Putamen (tissue), 1 donor: ENCODE measurements at regions not wholly inside any gene's neighbourhood (a gene's known extent, or its start where the extent isn't known, plus 50 kb on each side); places are given as distances from the start of the nearest gene placed in this dataset.
"Not testable (repeated sequence)": the region's sequence is repeated elsewhere in the genome, so short reads cannot be mapped to it uniquely, and the experiment has no call there.

Experiments used
- DNase-seq: peaks from one replicate; pipeline ENCODE4 v3.0.0-alpha.2; 2016; ENCODE audit warnings: low spot score

GRCh38 chr12:131313635-131314034, 359.9 kb downstream of the ADGRD1 start:
- no peak for DNase-seq

DNA sequence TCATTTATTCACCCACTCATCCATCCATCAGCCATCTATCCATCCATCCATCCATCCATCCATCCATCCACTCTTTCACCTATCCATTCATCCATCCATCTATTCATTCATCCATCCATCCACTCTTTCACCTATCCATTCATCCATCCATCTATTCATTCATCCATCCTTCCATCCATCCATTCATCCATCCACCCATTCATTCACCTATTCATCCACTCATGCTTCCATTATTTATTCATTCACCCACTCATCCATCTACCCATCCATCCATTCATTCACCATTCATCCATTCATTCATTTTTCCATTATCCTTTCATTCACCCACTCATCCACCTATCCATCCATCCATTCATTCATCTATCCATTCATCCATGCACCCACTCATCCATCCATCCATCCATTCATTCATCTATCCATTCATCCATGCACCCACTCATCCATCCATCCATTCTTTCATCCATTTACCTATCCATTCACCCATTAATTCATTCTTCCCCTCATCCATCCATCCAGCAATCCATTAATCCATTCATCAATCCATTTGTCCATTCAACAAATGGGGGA, 360.9 kb downstream of the ADGRD1 start:
- DNase-seq, result no peak

DNA sequence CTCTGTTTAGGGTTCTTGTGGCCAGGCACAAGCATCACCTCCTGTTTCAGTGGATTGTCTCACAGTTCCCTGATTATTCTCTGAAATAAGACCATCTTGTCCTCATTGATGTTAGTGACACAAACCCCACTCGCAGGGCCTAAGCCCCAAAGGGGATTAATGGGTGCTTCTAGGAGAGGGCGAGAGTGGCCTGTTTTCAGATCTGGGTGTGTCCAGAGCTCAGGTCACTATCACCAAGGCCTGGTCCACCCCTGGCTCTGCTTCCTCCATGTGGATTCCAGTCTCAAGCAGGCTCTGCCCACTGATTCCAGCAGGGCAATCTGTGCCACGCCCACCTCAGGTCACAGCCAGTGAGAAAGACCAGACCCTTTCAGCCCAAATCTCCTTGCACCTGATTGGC, 361.9 kb downstream of the ADGRD1 start:
- no peak for DNase-seq

- no peak for DNase-seq
These were observed 362.7 kb downstream of the ADGRD1 start for GRCh38 chr12:131316388-131316787.

GRCh38 chr12:131318045-131318685, 364.5 kb downstream of the ADGRD1 start:
- no peak for DNase-seq

- DNase-seq, result no peak
These were observed 368.3 kb downstream of the ADGRD1 start for GRCh38 chr12:131321988-131322387.

DNA sequence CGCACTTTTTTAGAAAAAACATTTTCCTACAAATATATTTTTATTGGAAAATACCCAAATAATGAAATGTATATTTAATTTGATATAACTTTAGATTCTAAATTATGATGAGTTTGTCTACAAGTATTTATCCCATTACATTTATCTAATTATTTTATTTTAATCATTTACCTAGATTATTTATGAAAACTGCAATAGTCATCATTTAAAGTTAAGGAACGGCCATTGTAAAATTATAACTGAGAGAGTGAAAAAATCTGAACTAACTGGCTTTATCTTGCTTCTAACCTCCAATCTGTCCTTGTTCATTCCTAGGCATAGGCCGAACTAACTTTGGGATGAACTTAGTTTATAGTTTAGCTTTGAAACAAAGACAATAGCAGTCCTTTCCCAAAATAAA, 368.8 kb downstream of the ADGRD1 start:
- not testable (repeated sequence) for DNase-seq

GRCh38 chr12:131323879-131324278, 370.2 kb downstream of the ADGRD1 start:
- no peak for DNase-seq

DNA sequence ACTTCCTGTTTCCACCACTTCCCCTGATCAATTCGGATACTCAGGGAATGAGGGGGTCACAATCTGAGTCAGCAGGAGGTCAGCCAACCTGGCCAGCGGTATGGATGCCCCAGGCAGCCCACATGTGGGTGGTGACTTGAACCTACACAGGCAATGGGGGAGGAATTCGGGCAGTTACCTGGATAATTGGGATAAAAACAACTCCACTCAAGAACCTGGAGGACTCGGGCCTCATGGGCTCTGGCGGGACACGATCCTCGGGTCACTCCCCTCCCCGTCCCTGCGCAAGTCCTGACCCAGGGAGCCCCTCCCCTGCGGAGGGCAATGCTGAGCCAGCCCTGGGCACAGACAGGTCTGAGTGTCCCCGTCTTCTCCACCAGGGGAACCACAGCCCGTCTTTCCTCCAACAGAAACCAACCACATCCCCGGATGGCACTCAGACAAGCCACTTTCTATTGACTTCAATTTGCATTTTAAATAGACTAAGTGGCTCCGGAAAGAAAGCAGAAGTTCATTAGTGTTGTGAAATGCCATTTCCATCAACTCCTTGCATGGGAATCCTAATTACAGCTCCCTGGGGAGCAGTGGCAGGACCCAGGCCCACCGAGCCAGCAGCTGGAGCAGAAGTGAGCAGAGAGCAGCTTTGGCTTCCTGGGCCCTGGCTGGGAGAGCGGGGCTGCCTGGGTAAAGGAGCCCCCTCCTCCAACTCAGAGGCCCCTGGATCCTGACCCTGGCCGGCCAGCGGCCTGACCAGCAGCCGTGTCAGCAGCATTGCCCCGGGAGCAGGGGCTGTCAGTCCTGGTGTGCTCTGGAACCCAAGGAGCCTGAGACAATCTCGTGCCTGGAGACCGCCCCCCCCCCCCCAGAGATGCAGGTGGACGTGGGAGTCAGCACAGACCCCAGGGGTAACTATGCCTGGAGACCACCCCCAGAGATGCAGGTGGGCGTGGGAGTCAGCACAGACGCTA, 374.1 kb downstream of the ADGRD1 start:
- no peak for DNase-seq

- DNase-seq, result not testable (repeated sequence)
These were observed 375.4 kb downstream of the ADGRD1 start for GRCh38 chr12:131328861-131329845.

DNA sequence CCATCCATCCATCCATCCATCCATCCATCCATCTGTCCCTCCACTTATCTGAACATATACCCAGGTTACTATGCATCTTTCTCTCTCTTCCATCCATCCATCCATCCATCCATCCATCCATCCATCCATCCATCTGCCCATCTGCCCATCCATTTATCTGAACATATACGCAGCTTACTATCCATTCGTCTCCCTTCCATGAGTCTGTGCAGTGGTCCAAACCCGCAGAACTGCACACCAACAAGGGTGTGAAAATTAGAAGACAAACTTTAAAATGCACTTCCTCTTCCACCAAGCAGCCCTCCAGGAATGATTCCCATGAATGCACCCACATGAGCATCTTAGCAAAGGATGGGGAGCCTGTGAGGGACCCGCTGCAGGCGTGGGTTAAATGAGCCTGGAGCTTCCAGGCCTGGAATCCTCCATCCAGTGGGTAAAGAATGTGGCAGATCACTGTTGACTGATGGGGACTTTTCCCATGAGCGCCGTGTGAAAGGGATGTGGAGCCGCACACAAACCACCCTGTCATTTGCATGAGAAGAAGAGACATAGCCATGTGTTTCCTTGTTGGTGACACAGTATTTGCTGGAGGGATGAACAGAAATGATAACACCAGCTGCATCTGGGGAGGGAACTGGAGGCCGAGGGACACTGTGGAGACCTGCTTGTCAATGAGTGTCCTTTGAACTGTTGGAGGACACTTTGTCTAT, 376.6 kb downstream of the ADGRD1 start:
- no peak for DNase-seq

GRCh38 chr12:131331148-131331750, 377.5 kb downstream of the ADGRD1 start:
- no peak for DNase-seq

GRCh38 chr12:131332224-131332623, 378.5 kb downstream of the ADGRD1 start:
- DNase-seq, result no peak

DNA sequence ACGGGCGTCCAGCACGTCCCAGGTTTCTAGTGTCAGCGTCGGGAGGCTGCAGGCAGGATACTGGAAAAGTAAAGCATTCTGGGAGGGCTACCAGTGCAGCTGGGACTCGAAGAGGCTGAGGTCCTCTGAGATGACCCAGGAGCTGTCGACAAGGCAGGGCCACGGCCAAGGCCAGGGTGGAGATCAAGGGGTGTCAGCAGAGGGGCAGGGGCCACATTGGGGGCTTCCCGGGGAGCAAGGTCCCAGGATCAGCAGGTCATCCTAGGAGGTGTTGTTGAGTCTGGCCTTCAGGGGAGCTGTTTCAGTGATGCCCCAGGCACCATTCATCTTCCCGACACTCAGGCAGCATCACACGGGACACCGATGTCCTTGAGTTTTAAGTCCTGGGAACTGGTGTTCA, 377.8 kb upstream of the SFSWAP start:
- DNase-seq, result no peak

DNA sequence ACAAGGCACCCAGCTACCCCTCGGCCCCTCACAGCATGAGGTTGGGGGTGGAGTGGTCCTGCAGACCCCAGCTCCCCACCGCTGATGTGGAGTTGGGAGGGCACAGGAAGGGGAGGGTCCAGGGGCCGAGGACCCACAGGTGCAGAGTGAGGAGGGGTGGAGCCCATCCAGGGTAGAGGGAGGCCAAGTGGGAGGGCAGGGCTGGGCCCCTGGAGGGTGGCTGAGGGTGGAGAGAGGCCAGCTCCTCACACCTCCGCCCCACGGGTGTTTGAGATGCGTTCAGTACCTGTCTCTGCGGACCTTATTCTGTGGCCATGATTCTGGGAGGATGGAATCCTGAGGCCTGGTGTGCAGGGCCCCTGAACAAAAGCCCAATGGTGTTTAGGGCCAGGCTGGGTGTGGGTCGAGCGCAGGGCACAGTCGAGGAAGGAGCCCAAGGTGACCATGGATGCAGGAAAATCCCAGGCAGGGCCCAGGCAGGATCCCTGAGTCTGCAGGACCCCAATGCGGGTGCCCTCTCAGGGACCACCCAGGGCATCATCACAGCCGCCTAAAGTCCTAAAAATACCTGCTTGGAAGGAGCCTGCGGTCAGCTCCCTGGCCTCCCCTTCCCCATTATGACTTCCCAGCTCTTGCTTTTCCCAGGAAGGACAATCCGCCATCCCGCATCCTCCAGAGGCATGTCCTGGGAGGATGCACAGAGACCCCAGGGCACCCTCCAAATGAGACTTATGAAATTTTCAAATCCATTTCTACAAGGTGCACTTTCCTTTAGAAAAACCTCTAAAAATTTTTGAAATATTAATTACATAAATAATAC, 377.1 kb upstream of the SFSWAP start:
- DNase-seq, result no peak

- DNase-seq, result no peak
These were observed 376.1 kb upstream of the SFSWAP start for GRCh38 chr12:131334835-131335234.

DNA sequence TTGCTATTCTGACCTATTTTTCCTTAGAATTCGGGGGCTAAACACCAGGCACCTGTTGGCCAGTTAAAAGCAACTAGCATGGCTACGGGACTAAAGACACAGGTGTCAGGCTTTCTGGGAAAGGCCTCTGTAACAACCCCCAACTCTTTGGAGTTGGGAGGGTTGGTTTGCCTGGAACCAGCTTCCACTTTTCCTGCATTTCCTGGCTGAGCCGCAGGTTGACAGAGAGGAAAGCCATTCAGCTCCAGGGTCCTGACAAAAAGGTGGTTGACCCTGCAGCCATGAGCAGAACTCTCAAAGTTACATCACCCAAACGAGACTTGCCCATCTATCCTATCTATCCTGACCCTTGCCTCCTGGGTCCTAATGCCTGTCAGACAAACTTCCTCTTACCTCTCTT, 375.4 kb upstream of the SFSWAP start:
- no peak for DNase-seq

- DNase-seq, result not testable (repeated sequence)
These were observed 373.0 kb upstream of the SFSWAP start for GRCh38 chr12:131337861-131338260.

DNA sequence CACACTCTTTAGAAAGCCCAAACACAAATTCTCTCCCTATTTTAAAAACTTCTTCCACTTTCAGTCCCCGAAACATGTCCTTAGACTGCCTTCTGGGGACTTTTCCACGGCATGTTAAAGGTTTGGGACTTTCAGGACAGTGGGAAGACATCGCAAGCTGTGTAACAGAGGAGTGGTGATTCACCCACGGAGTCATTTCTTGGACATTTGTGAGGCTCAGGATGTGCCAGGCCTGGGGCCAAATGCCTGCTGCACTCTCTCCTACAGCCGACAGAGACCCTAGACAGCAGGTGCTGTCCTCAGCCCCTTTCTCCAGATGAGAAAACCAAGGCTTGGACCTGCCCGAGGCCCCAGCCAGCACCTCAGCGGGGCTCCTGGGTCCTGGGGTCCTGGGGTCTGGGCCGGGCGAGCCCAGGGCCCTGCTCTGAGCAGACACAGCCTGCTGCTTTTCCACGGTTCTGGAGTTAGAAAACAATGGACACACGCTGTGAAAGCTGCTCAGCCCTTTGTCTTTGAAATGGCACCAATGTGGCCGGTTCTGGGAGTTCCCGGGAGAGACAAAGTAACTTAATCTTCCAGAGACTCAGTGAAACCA, 370.2 kb upstream of the SFSWAP start:
- DNase-seq, result no peak
